Parathyroid adenoma (tissue), 2 donors: ENCODE measurements at regions not wholly inside any gene's neighbourhood (a gene's known extent, or its start where the extent isn't known, plus 50 kb on each side); places are given as distances from the start of the nearest gene placed in this dataset.

ENCODE experiments used
- H2AFZ ChIP-seq: fragments of 300-600 bp; sonication (generic); one replicate; pipeline ENCODE4 v1.7.0; 2017; ENCODE audit warnings: antibody characterized with exemption, mild to moderate bottlenecking
- H3K27ac ChIP-seq: fragments of 300-600 bp; sonication (generic); one replicate; pipeline ENCODE4 v1.7.0; 2017
- H3K27me3 ChIP-seq: fragments of 300-600 bp; sonication (generic); one replicate; pipeline ENCODE4 v1.7.0; 2017; ENCODE audit warnings: low read length; ENCODE audit not compliant: control insufficient read depth, insufficient read depth
- H3K36me3 ChIP-seq: fragments of 300-600 bp; sonication (generic); one replicate; pipeline ENCODE4 v1.7.0; 2017; ENCODE audit warnings: low read length; ENCODE audit not compliant: control insufficient read depth, insufficient read depth
- H3K4me1 ChIP-seq: fragments of 300-600 bp; sonication (generic); one replicate; pipeline ENCODE4 v1.7.0; 2017; ENCODE audit warnings: control low read depth
- H3K4me2 ChIP-seq: fragments of 300-600 bp; sonication (generic); one replicate; pipeline ENCODE4 v1.7.0; 2017; ENCODE audit warnings: low read length
- H3K4me3 ChIP-seq: fragments of 300-600 bp; sonication (generic); one replicate; pipeline ENCODE4 v1.7.0; 2017; ENCODE audit warnings: low read depth, low read length
- H3K79me2 ChIP-seq: fragments of 300-600 bp; sonication (generic); one replicate; pipeline ENCODE4 v1.7.0; 2017; ENCODE audit warnings: control low read depth
- H3K9ac ChIP-seq: fragments of 300-600 bp; sonication (generic); one replicate; pipeline ENCODE4 v1.7.0; 2017; ENCODE audit warnings: mild to moderate bottlenecking
- H3K9me3 ChIP-seq: fragments of 300-600 bp; sonication (generic); one replicate; pipeline ENCODE4 v1.7.0; 2017; ENCODE audit warnings: low read length; ENCODE audit not compliant: control insufficient read depth
- CTCF ChIP-seq: fragments of 300-600 bp; sonication (generic); IDR thresholded peaks from one replicate; pipeline ENCODE4 v1.7.0; 2017; ENCODE audit warnings: antibody characterized with exemption, mild to moderate bottlenecking
- donor health status: primary hyperparathyroidism.

DNA sequence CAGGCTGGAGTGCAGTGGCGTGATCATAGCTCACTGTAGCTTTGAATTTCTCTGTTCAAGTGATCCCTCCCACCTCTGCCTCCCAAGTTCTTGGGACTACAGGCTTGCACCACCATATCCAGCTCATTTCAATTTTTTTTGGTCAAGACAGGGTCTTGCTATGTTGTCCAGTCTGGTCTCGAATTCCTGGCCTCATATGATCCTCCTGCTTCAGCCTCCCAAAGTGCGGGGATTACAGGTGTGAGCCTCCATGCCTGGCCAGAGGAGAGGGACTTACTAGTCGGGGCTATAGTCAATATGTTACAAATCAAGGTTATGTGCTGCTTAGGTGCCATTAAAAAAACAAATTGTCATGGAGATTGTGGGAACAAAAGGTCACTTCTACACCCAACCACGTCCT is 105.3 kb upstream of the GALNT17 start:
- Histone ChIP-seq H3K9ac (no peak overlapping the region), H3K4me3 (no peak overlapping the region), H3K4me2 (no peak overlapping the region), H3K9me3 (no peaks in the 10 kb centered on the region), H3K27ac (no peak overlapping the region), H3K79me2 (no peaks in the 10 kb centered on the region), H2AFZ (no peak overlapping the region), H3K36me3 (no peaks in the 10 kb centered on the region), H3K4me1 (no peaks in the 10 kb centered on the region), H3K27me3 (no peaks in the 10 kb centered on the region)
- no peak for TF ChIP-seq CTCF

- no peaks in the 10 kb centered on the region for H3K27me3 ChIP-seq
- no peaks in the 10 kb centered on the region for H3K4me1 ChIP-seq
- no peaks in the 10 kb centered on the region for H3K36me3 ChIP-seq
- no peak overlapping the region for H3K27ac ChIP-seq
- H3K4me2 ChIP-seq: no peak overlapping the region
- H3K79me2 ChIP-seq: no peaks in the 10 kb centered on the region
- no peak for TF ChIP-seq CTCF
- no peak overlapping the region for H2AFZ ChIP-seq
- H3K4me3 ChIP-seq: no peak overlapping the region
- no peak overlapping the region for H3K9ac ChIP-seq
- H3K9me3 ChIP-seq: no peaks in the 10 kb centered on the region
These were observed 97.7 kb upstream of the GALNT17 start for GRCh38 chr7:71034243-71034642.

GRCh38 chr7:71042591-71042990 is 89.4 kb upstream of the GALNT17 start:
- Histone ChIP-seq H2AFZ (no peak overlapping the region), H3K9ac (no peak overlapping the region), H3K36me3 (no peaks in the 10 kb centered on the region), H3K79me2 (no peaks in the 10 kb centered on the region), H3K4me1 (no peaks in the 10 kb centered on the region), H3K4me3 (no peak overlapping the region), H3K4me2 (no peak overlapping the region), H3K27me3 (no peaks in the 10 kb centered on the region), H3K9me3 (no peaks in the 10 kb centered on the region), H3K27ac (no peak overlapping the region)
- no peak for TF ChIP-seq CTCF

DNA sequence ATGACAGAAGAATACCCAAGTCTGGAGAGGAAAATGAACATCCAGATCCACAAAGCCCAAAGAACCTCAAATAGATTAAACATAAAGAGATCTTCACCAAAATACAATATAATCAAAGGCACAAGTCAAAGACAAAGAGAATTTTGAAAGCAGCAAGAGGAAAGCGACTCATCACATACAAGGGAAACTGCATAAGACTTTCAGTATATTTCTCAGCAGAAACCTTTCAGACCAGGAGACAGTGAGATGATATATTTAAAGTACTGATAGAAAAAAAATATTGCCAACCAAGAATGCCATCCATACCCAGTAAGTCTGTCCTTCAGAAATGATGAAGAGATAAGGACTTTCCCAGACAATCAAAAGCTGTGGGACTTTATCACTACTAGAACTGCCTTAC is 81.5 kb upstream of the GALNT17 start:
- Histone ChIP-seq H3K9me3 (no peaks in the 10 kb centered on the region), H3K36me3 (no peaks in the 10 kb centered on the region), H3K27ac (no peak overlapping the region), H3K9ac (no peak overlapping the region), H3K79me2 (no peaks in the 10 kb centered on the region), H2AFZ (no peak overlapping the region), H3K4me2 (no peak overlapping the region), H3K4me1 (no peaks in the 10 kb centered on the region), H3K27me3 (no peaks in the 10 kb centered on the region), H3K4me3 (no peak overlapping the region)
- no peak for TF ChIP-seq CTCF

DNA sequence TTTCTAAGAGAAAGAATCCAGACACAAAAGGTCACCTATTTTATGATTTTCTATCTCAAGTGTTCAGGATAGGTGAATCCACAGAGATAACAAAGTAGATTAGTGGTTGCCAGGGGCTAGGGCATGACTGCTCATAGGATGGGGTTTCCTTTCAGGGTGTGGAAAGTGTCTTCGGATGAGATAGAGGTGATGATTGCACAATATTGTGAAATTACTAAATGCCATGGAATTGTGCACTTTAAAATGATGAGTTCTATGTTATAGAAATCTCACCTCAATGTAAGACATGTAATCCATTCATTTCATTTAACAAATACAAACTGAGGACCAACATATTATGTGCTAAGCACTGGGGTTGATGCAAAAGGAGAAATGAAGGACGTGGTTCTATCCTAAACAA is 76.4 kb upstream of the GALNT17 start:
- Histone ChIP-seq H3K4me1 (no peaks in the 10 kb centered on the region), H3K79me2 (no peaks in the 10 kb centered on the region), H3K36me3 (no peaks in the 10 kb centered on the region), H3K4me3 (no peak overlapping the region), H3K9me3 (no peaks in the 10 kb centered on the region), H3K27ac (no peak overlapping the region), H3K4me2 (no peak overlapping the region), H3K27me3 (no peaks in the 10 kb centered on the region), H2AFZ (no peak overlapping the region), H3K9ac (no peak overlapping the region)
- TF ChIP-seq CTCF: no peak
